Right lobe of liver (tissue), 6 donors: ENCODE measurements at regions not wholly inside any gene's neighbourhood (a gene's known extent, or its start where the extent isn't known, plus 50 kb on each side); places are given as distances from the start of the nearest gene placed in this dataset.

Experiments
- ATAC-seq, 4 donors: fragments of 200-7000 bp; cut with Tn5 transposase; one replicate each; pipeline ENCODE4 v1.9.1; 2020; ENCODE audit warnings: mild to moderate bottlenecking in 4 of 4, moderate library complexity in 4 of 4
- DNase-seq, 3 donors: peaks; one replicate each; pipeline ENCODE4 v3.0.0-alpha.2; 2020
- H3K27ac ChIP-seq, 3 donors: fragments of 200-600 bp; one replicate each; pipeline ENCODE4 v1.8.0; 2022
- H3K27me3 ChIP-seq, 2 donors: fragments of 200-600 bp; one replicate each; pipeline ENCODE4 v1.8.0; 2022
- H3K36me3 ChIP-seq, 4 donors: fragments of 200-600 bp; sonication (generic) in 1 of 4; one replicate each; pipeline versions ENCODE4 v1.5.1 to v1.8.0; 2017 to 2022; ENCODE audit warnings: control low read depth in 1 of 4
- H3K4me1 ChIP-seq, 4 donors: fragments of 200-600 bp; sonication (generic) in 1 of 4; one replicate each; pipeline versions ENCODE4 v1.5.1 to v1.8.0; 2017 to 2022; ENCODE audit warnings: control low read depth in 1 of 4
- H3K4me3 ChIP-seq, 3 donors: fragments of 200-600 bp; one replicate each; pipeline ENCODE4 v1.8.0; 2022
- H3K9me3 ChIP-seq, 4 donors: fragments of 200-600 bp; sonication (generic) in 1 of 4; one replicate each; pipeline versions ENCODE4 v1.5.1 to v1.8.0; 2017 to 2022; ENCODE audit warnings: control low read depth in 1 of 4
- POLR2A ChIP-seq: fragments of 450-650 bp; IDR thresholded peaks from one replicate; pipeline ENCODE4 v1.6.1; 2017; ENCODE audit warnings: antibody characterized with exemption, mild to moderate bottlenecking
- WGBS: methylation state at CpG from one replicate; pipeline ENCODE4 v1.1.6; 2018; ENCODE audit warnings: low coverage, low lambda C conversion rate; ENCODE audit not compliant: insufficient coverage; ENCODE audit errors: missing lambda C conversion rate; 5-methylcytosine and 5-hydroxymethylcytosine counted together
- intact Hi-C, 2 donors: fragments of 100-400 bp; cut with DNase I; formaldehyde crosslinking; loops; one replicate each; pipeline versions ENCODE4 v1.11.2 to v1.14.1; 2022
- TF ChIP-seq, protein P1 (sequence below), 4 donors: fragments of 200-600 bp in 3 of 4; fragments of 450-650 bp in 1 of 4; IDR thresholded peaks; one replicate each; pipeline versions ENCODE4 v1.5.1 to v1.8.0; 2016 to 2022; ENCODE audit warnings: antibody characterized with exemption in 4 of 4, mild to moderate bottlenecking in 2 of 4
- donor health status: DM: no; HTN: yes; CAD: no.
- donor health status: DM: no; HTN: no; CAD: no.
- donor health status: DM: no; HTN: no; CAD: no.
- donor health status: DM: no; HTN: yes; CAD: no.
- donor health status: DM: no; HTN: yes; CAD: no.

DNA sequence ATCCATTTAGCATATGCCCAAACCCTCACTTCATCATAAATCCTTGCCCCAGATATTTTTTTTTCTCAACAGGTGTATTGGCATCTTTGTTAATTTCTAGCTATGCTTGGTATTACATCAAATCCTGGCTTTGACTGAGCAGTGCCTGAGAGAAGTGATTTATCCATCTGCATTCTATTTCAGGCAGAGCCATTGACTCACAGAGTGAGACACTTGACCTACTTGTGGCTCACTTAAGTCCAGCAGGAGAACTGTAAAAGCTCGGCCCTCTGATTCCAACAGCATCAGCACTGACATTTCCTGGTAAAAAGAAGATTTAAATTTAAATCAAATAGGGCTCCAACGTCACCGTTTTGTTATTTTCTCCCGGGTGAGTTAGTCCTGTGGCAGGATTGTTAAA, 93.4 kb downstream of the PLK2 start:
- intact Hi-C loops, result no loop called here
- Histone ChIP-seq H3K4me3 (no peak overlapping the region), H3K27me3 (no peaks in the 10 kb centered on the region), H3K4me1 (no peaks in the 10 kb centered on the region), H3K27ac (no peak overlapping the region), H3K9me3 (no peaks in the 10 kb centered on the region), H3K36me3 (no peaks in the 10 kb centered on the region)
- TF ChIP-seq, protein P1, sequence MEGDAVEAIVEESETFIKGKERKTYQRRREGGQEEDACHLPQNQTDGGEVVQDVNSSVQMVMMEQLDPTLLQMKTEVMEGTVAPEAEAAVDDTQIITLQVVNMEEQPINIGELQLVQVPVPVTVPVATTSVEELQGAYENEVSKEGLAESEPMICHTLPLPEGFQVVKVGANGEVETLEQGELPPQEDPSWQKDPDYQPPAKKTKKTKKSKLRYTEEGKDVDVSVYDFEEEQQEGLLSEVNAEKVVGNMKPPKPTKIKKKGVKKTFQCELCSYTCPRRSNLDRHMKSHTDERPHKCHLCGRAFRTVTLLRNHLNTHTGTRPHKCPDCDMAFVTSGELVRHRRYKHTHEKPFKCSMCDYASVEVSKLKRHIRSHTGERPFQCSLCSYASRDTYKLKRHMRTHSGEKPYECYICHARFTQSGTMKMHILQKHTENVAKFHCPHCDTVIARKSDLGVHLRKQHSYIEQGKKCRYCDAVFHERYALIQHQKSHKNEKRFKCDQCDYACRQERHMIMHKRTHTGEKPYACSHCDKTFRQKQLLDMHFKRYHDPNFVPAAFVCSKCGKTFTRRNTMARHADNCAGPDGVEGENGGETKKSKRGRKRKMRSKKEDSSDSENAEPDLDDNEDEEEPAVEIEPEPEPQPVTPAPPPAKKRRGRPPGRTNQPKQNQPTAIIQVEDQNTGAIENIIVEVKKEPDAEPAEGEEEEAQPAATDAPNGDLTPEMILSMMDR (IDR thresholded peaks at IDR 0.05), result no peak
- no peak for TF ChIP-seq POLR2A
- 34% methylated on average over 4 of the region's 4 CpGs for WGBS
- ATAC-seq (no peak), DNase-seq (no peak)

GRCh38 chr5:58365791-58366190, 94.1 kb downstream of the PLK2 start:
- Histone ChIP-seq H3K27ac (no peak overlapping the region), H3K9me3 (no peaks in the 10 kb centered on the region), H3K27me3 (no peaks in the 10 kb centered on the region), H3K4me1 (no peaks in the 10 kb centered on the region), H3K36me3 (no peaks in the 10 kb centered on the region), H3K4me3 (no peak overlapping the region)
- TF ChIP-seq, protein P1 (IDR thresholded peaks at IDR 0.05), result no peak
- TF ChIP-seq POLR2A, result no peak
- DNase-seq (no peak), ATAC-seq (no peak)
- WGBS, result 43% methylated on average over 3 of the region's 3 CpGs
- intact Hi-C loops, result no loop called here

DNA sequence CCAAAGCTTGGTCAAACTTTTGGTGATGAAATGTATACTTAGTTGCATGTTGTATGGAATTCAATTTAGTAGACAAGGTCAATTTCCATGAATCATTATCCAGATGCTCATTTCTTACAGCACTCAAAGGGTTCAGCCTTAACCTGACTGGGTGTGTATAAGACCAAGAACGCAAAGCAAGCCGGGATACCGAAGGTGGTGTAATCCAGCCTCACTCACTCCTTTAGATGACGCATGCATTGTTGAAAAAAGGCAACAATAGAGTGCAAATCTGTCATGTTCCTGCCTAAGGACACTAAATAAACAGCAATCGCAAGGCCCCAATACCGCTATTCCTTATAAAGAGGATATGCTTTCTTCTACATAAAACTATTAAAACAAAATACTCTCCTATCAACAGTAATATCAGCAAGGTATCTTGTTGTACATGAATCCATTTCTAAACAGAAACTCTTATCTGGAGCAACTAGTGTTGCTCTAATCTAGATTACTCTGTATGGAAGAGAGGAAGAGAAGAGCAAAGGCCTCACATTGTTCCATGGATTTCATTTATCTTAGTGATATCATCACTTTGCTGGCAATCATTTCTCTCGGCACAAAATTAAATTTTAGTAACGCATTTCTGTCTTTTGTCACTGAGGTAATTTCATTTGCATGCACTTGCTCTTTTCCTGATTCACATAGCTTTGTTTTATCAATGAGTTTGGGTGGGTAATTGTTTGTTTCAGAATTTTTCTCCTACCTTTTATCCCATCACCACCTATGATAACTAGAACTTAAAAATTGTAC, 96.2 kb downstream of the PLK2 start:
- Histone ChIP-seq H3K4me1 (no peaks in the 10 kb centered on the region), H3K36me3 (no peaks in the 10 kb centered on the region), H3K27me3 (no peaks in the 10 kb centered on the region), H3K4me3 (no peak overlapping the region), H3K9me3 (no peaks in the 10 kb centered on the region), H3K27ac (no peak overlapping the region)
- DNase-seq (no peak), ATAC-seq (no peak)
- intact Hi-C loops, result no loop called here
- WGBS, result 81% methylated on average over 8 of the region's 8 CpGs
- TF ChIP-seq, protein P1 (IDR thresholded peaks at IDR 0.05), result no peak
- no peak for TF ChIP-seq POLR2A

GRCh38 chr5:58362135-58362534, 97.8 kb downstream of the PLK2 start:
- no peak overlapping the region for H3K27ac ChIP-seq
- 75% methylated on average over 3 of the region's 3 CpGs for WGBS
- no peak for TF ChIP-seq POLR2A

DNA sequence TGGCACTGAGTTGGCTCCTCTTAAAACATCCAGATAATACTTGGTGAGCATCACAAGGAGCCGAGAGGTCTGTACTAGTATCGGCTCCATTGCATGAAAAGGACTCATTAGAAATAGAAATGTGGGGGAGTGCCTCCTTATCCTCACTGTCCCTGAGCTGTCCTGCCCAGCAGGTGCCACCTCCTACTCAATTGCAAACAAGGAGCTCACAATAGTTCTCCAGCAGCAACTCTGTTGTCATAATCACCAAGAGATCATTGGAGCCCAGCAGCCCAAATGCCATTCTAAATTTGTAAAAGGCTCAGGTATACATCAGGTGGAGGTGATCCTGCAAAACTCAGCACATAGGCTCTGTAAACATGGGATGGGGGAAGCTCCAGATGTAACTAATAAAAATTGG, 99.1 kb downstream of the PLK2 start:
- no peak for DNase-seq
- H3K9me3 ChIP-seq, result no peaks in the 10 kb centered on the region
- TF ChIP-seq POLR2A, result no peak
- TF ChIP-seq, protein P1 (IDR thresholded peaks at IDR 0.05), result no peak
- H3K27ac ChIP-seq, result no peak overlapping the region
- no peak for ATAC-seq
- H3K27me3 ChIP-seq, result no peaks in the 10 kb centered on the region
- H3K4me1 ChIP-seq, result no peaks in the 10 kb centered on the region
- WGBS, result 73% methylated on average over 2 of the region's 2 CpGs
- intact Hi-C loops, result no loop called here
- H3K4me3 ChIP-seq, result no peak overlapping the region
- no peaks in the 10 kb centered on the region for H3K36me3 ChIP-seq

More at GRCh38 chr5:58362135-58362534, 97.8 kb downstream of the PLK2 start:
- ATAC-seq (no peak), DNase-seq (no peak)
- Histone ChIP-seq H3K27me3 (no peaks in the 10 kb centered on the region), H3K4me3 (no peak overlapping the region), H3K9me3 (no peaks in the 10 kb centered on the region), H3K4me1 (no peaks in the 10 kb centered on the region), H3K36me3 (no peaks in the 10 kb centered on the region)
- intact Hi-C loops, result no loop called here
